HG02981 (cell line): ENCODE measurements at regions not wholly inside any gene's neighbourhood (a gene's known extent, or its start where the extent isn't known, plus 50 kb on each side); places are given as distances from the start of the nearest gene placed in this dataset.
"Not testable (repeated sequence)": the region's sequence is repeated elsewhere in the genome, so short reads cannot be mapped to it uniquely, and the experiment has no call there.

Source experiments
- ATAC-seq: cut with Tn5 transposase; IDR thresholded peaks from one replicate; pipeline ENCODE4 v1.9.1; 2021; ENCODE audit warnings: mild to moderate bottlenecking, moderate library complexity; ENCODE audit not compliant: unreplicated experiment

- ATAC-seq, result no peak
These were observed 945.2 kb downstream of the GRID1 start for GRCh38 chr10:85421421-85421820.

- no peak for ATAC-seq
These were observed 937.5 kb downstream of the GRID1 start for GRCh38 chr10:85429126-85429525.

- no peak for ATAC-seq
These were observed 935.6 kb downstream of the GRID1 start for GRCh38 chr10:85430991-85431390.

- no peak for ATAC-seq
These were observed 933.3 kb downstream of the GRID1 start for GRCh38 chr10:85433248-85433647.

- no peak for ATAC-seq
These were observed 921.7 kb downstream of the GRID1 start for GRCh38 chr10:85444868-85445267.

- ATAC-seq, result no peak
These were observed 920.9 kb downstream of the GRID1 start for GRCh38 chr10:85445702-85446101.

- no peak for ATAC-seq
These were observed 919.8 kb downstream of the GRID1 start for GRCh38 chr10:85446827-85447226.

- no peak for ATAC-seq
These were observed 918.9 kb downstream of the GRID1 start for GRCh38 chr10:85447690-85448089.

GRCh38 chr10:85448716-85449115 lies 917.9 kb downstream of the GRID1 start:
- ATAC-seq, result no peak

GRCh38 chr10:85454386-85454785 lies 912.2 kb downstream of the GRID1 start:
- ATAC-seq, result no peak

- no peak for ATAC-seq
These were observed 909.4 kb downstream of the GRID1 start for GRCh38 chr10:85457191-85457590.

GRCh38 chr10:85458324-85458723 lies 908.3 kb downstream of the GRID1 start:
- ATAC-seq, result no peak

GRCh38 chr10:85459906-85460305 lies 906.7 kb downstream of the GRID1 start:
- no peak for ATAC-seq

- no peak for ATAC-seq
These were observed 902.3 kb downstream of the GRID1 start for GRCh38 chr10:85464336-85464735.

GRCh38 chr10:85477979-85478378 lies 888.6 kb downstream of the GRID1 start:
- ATAC-seq, result no peak

GRCh38 chr10:85490431-85490830 lies 876.2 kb downstream of the GRID1 start:
- ATAC-seq, result no peak

- ATAC-seq, result no peak
These were observed 874.9 kb downstream of the GRID1 start for GRCh38 chr10:85491652-85492051.

- no peak for ATAC-seq
These were observed 873.9 kb downstream of the GRID1 start for GRCh38 chr10:85492684-85493083.

- ATAC-seq, result no peak
These were observed 872.9 kb downstream of the GRID1 start for GRCh38 chr10:85493703-85494102.

- not testable (repeated sequence) for ATAC-seq
These were observed 862.0 kb downstream of the GRID1 start for GRCh38 chr10:85504641-85505040.

- no peak for ATAC-seq
These were observed 858.4 kb downstream of the GRID1 start for GRCh38 chr10:85508159-85508558.

GRCh38 chr10:85510682-85511081 lies 855.9 kb downstream of the GRID1 start:
- ATAC-seq, result no peak

GRCh38 chr10:85513436-85513835 lies 853.2 kb downstream of the GRID1 start:
- no peak for ATAC-seq

GRCh38 chr10:85515316-85515715 lies 851.3 kb downstream of the GRID1 start:
- no peak for ATAC-seq
